ENCODE measurements at regions not wholly inside any gene's neighbourhood (a gene's known extent, or its start where the extent isn't known, plus 50 kb on each side); places are given as distances from the start of the nearest gene placed in this dataset.
"Not testable (repeated sequence)": the region's sequence is repeated elsewhere in the genome, so short reads cannot be mapped to it uniquely, and the experiment has no call there.

GRCh38 chr7:17053164-17053563 is 171.4 kb upstream of the AGR3 start:
- DNase-seq, result not testable (repeated sequence)

- DNase-seq, result no peak
Measured at GRCh38 chr7:17054206-17054605, 172.4 kb upstream of the AGR3 start.

GRCh38 chr7:17054836-17055235 is 173.1 kb upstream of the AGR3 start:
- DNase-seq, result no peak

- DNase-seq, result no peak
Measured at GRCh38 chr7:17055596-17055995, 173.8 kb upstream of the AGR3 start.

- DNase-seq, result no peak
Measured at GRCh38 chr7:17056491-17057142, 174.8 kb upstream of the AGR3 start.

- no peak for DNase-seq
Measured at GRCh38 chr7:17057143-17057509, 175.3 kb upstream of the AGR3 start.

- no peak for DNase-seq
Measured at GRCh38 chr7:17058568-17058967, 176.8 kb upstream of the AGR3 start.

GRCh38 chr7:17060051-17060450 is 178.3 kb upstream of the AGR3 start:
- DNase-seq, result no peak

- DNase-seq, result no peak
Measured at GRCh38 chr7:17061443-17061842, 179.7 kb upstream of the AGR3 start.

- DNase-seq, result no peak
Measured at GRCh38 chr7:17062151-17063044, 180.6 kb upstream of the AGR3 start.

- peak in 1 of 2 donors; percentile 37 for DNase-seq
Measured at GRCh38 chr7:17063045-17063383, 181.2 kb upstream of the AGR3 start.

GRCh38 chr7:17067691-17068090 is 185.9 kb upstream of the AGR3 start:
- DNase-seq, result no peak

- DNase-seq, result peak in 1 of 2 donors; percentile 15
Measured at GRCh38 chr7:17069146-17069545, 187.4 kb upstream of the AGR3 start.

GRCh38 chr7:17070231-17070708 is 188.5 kb upstream of the AGR3 start:
- DNase-seq, result peak; percentile 6 to 11

- no peak for DNase-seq
Measured at GRCh38 chr7:17071866-17072265, 190.1 kb upstream of the AGR3 start.

- DNase-seq, result no peak
Measured at GRCh38 chr7:17075601-17076255, 193.9 kb upstream of the AGR3 start.

- no peak for DNase-seq
Measured at GRCh38 chr7:17078298-17078697, 196.5 kb upstream of the AGR3 start.

- DNase-seq, result no peak
Measured at GRCh38 chr7:17083392-17084165, 201.8 kb upstream of the AGR3 start.

- DNase-seq, result no peak
Measured at GRCh38 chr7:17084166-17084475, 202.3 kb upstream of the AGR3 start.

GRCh38 chr7:17085186-17085585 is 203.4 kb upstream of the AGR3 start:
- no peak for DNase-seq

- no peak for DNase-seq
Measured at GRCh38 chr7:17086403-17086802, 204.6 kb upstream of the AGR3 start.

GRCh38 chr7:17090751-17091150 is 207.7 kb upstream of the AHR start:
- no peak for DNase-seq

GRCh38 chr7:17093461-17093860 is 205.0 kb upstream of the AHR start:
- no peak for DNase-seq
